ENCODE measurements at regions not wholly inside any gene's neighbourhood (a gene's known extent, or its start where the extent isn't known, plus 50 kb on each side); places are given as distances from the start of the nearest gene placed in this dataset.

DNA sequence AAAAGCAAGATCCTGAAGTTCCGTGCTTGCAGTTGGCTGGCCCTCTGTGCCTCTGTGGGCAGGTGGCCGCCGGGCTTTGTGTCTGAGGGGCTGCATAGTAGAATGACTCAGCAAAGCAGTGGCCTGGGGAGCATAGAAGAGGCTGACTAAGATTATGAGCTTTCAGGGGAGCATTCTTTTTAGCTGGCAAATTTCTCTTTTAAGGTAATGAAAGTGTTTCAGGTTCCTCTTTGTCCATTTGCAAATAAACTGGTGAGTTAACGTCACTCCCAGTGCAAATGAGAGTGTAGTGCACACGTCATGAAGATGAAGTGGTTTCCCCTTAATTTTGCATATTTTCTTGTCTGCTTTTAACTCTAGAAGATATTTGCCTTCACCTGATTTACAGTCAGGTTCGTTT is 98.6 kb downstream of the BCL2L11 start:
- DNase-seq (ENCODE audit: low read depth) = no peak

DNA sequence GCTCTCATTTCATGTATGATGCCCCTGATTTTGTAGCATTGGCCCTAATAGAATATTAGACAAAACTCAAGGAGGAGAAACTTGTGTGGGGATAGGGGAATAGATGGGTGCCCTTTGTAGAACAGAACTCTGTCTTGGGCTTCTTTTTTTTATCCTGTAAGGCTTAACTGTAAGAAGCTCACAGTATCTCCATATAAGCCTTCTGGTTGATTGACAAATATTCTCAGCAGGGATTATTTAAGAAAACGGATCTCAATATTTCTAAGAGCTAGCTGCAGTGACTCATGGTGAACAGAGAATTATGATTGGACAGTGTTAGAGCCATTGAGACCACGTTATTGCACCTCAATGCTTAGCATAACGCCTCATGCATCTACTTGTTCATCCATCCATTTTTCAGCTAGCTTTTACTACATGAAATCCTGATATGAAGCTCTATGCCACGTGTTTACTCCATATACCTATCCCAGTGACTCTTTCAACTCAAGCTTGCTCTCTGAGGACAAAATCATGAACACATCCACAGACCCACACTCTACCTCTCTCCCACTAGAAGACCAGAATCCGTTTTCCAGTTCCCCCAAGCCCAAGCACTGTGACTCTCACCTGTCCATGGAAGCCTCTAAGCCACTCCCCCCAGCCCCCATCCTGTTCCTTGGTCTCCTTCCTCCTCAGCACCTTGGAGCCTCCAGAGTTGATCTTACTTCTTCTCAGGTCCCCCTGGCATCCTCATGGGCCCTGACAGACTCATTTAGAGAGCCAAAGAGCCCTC is 99.2 kb downstream of the BCL2L11 start:
- DNase-seq (ENCODE audit: low read depth) = no peak

DNA sequence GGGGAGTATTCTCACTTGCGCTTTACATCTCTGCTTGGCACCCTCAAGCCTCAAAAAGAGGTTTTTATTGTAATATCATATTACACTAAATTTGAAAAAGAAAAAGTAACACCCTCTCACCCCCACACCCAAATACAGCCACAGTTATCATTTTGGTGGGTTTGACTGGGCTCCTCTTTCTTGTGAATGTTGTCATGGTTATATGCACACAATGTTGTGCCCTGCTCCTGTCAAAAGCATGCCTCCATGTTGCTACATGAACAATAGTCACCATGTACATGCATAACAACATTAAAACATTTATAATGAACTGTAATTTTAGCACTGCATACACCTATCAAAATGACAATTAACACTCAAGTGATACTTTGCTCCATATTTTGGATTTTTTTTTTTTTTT is 100.2 kb downstream of the BCL2L11 start:
- DNase-seq (ENCODE audit: low read depth) = no peak

DNA sequence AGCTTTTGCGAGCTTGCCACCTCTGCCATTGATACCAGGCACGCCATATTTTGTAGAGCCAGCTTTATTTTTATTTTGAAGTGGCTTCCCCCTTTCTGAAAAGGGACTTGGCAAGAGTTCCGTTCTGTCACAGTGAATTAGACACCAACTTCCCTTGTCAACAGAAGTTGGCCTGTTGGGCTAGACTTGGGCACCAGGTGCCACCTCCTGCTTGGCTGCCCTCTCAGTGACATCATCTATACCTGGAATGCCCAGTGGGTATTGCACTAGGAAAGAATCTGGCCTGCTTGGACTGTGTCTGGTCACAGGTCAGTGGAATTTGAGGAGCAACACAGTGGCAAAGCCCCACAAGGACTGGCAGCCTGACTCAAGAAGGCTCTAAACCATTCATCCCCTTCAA is 101.0 kb downstream of the BCL2L11 start:
- DNase-seq (ENCODE audit: low read depth) = no peak

DNA sequence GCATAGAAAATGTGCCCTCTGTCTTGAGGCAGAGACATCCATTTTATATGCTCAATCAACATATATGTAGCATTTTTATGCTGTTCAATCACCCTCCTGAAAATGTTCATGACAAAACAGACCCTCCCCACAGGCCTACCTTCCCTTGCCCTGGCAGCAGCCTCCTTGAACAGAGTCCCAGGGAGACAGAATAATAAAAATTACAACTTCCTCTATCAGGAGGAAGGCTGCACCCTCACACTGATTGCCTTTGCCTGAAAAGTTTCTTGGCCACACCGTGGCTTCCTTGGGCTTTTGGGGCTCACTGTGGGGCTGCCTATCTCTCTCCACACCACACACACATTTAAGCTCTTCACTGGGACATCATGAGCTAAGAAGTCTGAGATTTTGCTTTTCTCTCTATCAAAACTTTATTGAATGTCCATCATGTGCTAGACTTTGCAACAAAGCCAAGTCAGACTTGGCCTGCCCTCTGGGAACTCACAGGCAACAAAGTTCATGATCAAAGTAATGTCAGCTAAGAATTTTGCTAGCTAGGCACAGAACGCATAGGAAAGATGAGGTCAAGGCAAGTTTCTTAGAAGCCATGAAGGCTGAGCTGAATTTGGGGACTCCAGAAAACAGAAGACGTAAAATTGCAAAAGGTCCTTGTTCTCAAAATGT is 101.6 kb downstream of the BCL2L11 start:
- no peak for DNase-seq (ENCODE audit: low read depth)

DNA sequence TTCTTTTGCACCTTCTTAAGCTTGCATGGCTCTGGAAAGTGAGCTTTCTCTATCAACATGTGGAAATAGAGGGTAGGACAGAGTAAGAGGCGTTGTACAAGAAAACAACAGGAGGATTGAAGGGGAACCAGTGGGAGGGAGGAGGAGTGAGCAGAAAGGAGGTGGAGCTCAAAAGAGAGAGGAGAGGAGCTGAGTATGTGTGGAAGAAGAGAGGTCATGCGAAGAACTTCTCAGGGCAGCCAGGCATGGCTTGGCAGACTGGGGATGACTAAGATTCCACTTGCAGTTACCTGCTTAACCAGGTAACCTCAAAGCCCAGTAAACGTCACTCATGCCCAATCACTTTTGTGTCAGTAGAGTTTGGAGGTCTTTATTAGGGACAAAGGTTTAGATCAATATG is 105.1 kb downstream of the BCL2L11 start:
- DNase-seq (ENCODE audit: low read depth) = no peak

DNA sequence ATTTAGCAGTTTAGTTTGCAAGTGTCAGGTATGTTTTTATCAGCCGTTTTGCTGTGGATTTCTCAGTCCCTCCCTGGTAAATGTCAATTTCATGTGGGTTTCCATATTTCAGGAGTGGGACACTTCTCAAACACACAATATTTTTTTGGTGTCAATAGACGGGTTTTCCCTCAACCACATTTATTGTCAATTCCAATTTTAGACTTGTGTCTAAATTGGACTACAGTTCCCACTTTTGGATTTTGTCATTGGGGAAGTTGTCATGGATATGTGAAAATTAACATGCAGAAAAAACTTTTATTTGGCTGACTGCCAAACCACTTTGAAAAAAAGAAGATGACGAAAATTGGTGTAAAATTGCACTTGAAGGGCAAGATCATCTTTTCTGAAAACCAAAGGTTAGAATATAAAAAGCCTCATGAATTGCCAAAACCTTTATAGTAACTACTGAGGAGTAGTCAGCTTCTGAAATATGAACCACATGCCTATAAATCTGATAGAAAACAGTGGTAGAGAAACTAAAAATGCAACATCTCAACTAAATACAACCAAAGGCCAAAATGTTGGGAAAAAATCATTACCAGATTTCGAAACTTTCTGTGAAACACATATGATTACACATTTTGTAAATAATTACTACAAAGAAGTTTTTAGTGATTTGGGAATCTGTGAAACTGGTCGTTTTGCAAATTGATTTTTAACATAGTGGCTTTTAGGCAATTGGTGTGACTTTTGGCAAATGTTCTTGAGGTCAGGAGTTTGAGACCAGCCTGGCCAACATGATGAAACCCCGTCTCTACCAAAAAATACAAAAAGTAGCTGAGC is 106.4 kb downstream of the BCL2L11 start:
- no peak for DNase-seq (ENCODE audit: low read depth)

DNA sequence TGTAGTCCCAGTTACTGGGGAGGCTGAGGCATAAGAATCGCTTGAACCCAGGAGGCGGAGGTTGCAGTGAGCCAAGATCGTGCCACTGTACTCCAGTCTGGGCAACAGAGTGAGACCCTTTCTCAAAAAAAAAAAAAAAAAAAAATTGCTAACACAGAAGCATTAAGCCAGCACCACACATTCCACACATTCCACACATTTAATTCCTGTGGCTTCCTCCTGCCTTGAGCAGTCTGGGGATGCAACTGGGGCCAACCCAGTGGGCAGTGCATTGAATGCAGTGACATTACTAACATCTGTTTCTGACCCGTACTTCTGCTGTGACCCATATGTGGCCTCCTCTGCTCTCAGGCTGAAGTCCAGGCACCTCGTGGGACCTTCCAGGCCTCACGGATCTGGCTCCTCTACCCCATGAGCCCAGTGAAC is 107.0 kb downstream of the BCL2L11 start:
- no peak for DNase-seq (ENCODE audit: low read depth)

DNA sequence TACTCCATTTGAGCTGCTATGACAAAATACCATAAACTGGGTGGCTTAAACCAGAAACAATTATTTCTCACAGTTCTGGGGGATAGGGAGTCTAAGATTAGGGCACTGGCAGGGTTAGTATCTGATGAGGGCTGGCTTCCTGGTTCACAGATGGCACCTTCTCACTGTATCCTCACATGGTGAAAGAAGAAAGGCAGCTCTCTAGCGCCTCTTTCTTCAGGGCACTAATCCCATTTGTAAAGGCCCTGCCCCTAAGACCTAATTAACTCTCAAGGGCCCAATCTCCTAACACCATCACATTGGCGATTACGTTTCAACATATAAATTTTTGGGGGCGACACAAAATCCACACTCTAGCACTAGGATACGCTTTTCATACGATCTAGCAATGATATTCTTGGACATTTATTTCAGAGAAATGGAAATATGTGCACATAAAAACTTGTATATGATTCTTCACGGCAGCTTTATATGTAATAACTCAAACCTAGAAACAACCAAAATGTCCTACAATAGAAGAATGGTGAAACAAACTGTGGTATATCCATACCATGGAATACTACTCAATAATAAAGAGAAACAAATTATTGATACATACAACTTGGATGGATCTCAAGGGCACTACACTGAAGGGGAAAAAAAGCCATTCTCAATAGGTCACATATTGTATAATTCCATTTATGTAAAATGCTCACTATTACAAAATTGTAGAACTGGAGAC is 111.0 kb downstream of the BCL2L11 start:
- no peak for DNase-seq (ENCODE audit: low read depth)

DNA sequence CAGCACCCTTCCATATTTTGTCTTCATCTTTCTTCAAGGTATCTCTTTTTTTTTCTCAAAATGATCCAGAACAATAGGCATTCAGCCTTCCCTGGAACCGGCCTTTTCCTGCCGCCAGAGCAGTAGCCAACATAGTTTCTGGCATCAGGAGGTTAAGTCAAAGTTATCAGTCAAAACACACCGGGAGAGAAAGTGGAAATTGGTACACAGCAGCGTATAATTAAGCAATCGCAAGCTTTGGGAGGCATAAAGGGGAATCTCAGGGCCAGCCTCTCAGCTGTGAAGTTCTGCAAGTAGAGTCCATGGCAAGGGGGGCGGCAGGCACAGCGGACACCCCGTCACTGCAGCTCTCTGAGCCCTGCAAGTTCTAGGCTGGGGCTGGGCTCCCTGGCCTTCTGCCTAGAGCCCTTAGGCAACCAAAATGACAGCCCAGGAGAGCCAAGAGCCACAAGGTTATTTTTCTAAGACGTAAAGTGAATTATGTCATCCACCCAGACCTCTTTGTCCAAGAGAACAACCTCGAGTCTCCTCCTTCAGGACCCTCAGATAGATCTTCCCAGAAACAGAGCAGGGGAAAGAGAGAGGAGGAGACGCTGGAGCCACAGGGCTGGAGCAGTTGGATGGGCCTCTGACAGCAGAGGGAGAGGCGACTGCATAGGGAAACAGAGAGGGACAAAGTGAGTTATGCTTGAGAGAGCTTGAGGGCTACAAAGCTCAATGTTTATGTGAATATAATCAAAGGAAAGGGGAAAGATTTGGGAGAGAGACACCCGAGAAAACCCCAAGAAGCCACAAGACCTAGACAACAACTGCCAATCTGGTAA is 114.7 kb downstream of the BCL2L11 start:
- no peak for DNase-seq (ENCODE audit: low read depth)

DNA sequence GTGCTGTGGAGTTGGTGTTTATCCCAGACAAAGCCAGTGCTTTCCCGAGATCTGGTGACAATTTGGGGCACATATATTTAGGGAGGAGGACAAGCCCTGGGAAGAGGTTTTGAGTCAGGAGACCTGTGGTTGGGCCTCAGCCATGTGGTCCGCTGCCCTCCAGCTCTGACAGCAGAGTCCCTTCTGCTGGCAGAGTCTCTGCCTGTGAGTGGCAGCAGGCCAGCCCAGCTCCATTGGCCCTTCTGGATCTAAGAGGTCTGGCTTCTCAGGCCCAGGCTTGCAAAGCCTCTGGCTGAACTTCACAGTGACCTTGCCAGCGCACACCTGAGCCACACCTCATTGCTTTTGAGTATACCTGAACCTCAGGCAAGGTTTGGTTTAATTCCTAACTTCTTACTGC is 115.3 kb downstream of the BCL2L11 start:
- DNase-seq (ENCODE audit: low read depth) = no peak

DNA sequence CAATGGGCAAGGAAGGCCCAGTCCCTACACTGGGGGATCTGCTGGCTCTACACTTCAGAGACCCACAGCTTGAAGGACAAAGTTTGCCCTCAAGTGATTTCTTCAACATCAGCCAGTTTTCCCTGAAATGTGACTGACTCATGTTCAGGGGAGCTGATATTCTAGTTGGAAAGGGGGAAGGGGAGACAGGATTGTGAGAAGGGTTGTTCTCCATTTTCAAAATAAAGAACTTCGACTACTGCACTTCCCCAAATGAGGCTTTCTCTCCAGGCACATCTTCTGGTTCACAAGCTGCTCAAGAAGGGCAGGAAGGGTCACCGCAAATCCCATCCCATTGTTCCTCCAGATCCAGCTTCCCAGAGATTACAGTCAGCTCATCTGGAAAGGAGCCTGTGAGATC is 117.6 kb downstream of the BCL2L11 start:
- no peak for DNase-seq (ENCODE audit: low read depth)

DNA sequence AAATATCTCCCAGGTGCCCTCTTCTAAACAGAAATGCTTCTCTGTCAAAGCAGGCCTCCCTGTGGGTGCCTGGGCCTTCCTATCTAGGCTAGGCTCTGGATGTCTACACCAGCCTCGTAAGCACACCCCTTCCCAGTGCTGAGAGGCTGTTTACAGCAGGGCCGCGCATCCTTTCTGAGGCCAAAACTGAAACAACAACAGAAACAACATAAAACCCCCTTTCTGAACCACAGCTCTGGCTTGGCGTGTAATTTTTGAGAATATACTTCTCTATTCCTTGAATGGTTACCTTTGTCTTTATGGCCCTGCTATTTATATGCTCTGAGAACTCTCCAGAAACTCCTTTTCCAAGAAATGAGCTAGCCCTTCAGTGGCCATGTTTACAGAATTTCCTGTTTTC is 118.4 kb downstream of the BCL2L11 start:
- DNase-seq (ENCODE audit: low read depth) = no peak

DNA sequence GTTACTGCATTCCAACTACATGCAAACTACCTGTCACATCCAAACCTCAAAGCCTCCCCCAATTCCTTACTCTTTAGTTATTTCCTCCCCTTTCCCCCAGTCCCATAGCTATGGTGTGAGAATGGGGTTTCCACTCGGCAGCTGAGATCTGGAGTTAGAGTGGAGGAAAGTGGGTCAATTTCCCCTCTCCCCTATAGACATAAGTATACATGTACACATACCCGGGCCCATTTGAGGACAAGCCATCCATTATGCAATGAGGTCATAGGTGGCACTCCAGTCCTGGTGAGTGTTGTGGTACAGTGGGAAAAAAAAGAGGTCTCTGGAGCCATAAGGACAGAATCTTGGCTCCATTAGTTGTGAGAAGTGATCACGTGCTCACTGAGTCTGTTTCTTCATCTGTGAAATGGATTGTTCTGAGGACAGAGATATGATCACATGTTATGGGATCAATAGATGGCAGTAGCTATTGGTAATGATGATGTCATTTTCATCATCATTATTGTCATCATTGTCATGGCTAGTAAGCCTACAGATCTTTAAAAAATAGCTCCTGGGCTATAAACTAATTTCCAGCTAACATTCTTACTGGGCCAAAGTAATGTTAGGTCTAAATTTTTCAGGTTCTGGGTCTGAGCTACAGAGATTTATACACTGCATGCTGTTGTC is 119.0 kb downstream of the BCL2L11 start:
- DNase-seq (ENCODE audit: low read depth) = no peak

DNA sequence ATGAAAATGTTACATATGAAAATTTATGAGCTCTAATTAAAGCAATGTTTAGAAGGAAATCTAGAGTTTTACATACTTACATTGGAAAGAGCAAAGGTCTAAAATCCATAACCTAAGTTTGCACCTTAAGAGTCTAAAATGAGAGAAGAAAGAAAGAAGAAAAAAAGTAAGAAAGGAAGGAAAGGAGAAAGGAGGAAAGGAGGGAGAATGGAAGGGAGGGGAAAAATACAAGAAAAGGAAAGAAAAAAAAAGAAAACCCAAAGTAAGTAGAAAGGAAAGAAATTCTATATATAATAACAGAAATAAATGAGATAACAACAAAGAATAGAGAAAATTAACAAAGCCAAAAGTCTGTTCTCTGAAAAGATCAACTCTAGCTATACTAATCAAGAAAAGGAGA is 122.6 kb downstream of the BCL2L11 start:
- no peak for DNase-seq (ENCODE audit: low read depth)

DNA sequence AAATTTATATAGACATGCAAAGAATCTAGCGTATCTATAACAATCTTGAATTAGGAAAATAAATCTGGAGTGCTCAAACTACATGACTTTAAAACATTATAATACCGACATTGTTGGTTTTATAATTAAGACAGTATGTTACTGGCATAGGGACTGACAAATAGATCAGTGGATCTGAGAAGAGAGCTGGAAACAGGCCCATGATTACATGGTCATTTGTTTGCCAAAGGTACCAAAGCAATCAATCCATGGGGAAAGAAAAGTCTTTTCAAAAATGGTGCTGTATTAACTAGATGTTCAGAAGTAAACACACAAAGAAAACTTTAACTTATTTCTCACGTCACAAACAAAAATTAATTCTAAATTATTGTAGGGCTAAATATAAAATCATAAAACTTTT is 124.2 kb downstream of the BCL2L11 start:
- no peak for DNase-seq (ENCODE audit: low read depth)

DNA sequence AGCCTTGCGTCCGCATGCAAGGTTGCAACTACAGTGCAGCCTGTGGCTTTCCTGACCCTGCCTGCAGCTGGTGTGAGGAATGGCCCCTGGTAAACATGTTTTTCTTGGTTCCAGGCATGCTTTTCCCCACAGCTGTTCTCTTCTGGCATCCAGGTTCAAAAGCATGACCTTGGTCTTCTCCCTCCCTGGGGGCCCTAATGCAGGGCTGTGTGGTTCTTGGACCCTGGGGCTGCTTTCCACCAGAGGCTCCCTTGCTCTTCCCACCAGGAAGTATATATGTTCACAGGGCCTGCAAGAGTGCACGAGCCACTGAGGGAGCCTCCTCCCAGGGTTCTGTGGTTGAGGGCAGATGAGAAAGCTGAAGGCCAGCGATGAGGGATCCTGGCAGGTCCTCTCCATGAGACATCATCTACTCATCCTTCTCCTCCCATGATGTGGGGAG is 125.9 kb downstream of the BCL2L11 start:
- no peak for DNase-seq (ENCODE audit: low read depth)

DNA sequence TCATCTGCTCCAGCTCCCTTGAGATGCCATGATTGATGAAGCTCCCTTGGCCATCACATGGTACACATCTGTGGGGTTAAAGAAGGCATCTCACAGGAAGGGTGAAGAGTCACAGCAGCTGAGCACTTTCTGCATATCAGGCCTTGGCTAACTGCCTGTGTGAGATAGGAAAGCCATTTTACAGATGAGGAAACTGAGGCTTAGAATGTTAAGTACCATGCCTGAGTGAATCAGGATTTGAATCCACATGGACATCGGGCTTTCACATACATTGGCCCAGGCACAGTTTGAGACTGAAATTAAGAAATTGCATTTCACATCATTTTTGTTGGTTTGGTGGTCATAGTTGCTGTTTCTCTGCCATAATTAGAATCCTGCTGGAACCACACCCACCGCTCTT is 126.8 kb downstream of the BCL2L11 start:
- DNase-seq (ENCODE audit: low read depth) = no peak

DNA sequence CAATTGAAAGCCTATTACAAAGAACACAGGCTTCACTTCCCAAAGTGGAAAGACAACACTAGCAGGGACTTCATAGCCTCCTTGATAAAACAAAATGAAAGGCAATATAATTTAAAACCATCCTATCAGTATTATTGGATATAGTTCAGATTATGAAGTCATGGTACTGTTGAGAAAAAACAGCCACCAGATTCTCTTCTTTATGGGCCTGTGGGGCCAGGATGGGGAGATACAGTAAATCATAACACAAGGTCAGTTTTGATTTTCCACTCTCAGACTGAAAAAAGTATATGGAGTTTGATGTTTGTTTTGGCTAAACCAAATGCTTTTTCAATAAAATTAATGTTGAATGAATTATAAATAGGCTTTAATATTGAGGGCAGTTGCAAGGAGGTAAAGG is 129.1 kb downstream of the BCL2L11 start:
- no peak for DNase-seq (ENCODE audit: low read depth)

DNA sequence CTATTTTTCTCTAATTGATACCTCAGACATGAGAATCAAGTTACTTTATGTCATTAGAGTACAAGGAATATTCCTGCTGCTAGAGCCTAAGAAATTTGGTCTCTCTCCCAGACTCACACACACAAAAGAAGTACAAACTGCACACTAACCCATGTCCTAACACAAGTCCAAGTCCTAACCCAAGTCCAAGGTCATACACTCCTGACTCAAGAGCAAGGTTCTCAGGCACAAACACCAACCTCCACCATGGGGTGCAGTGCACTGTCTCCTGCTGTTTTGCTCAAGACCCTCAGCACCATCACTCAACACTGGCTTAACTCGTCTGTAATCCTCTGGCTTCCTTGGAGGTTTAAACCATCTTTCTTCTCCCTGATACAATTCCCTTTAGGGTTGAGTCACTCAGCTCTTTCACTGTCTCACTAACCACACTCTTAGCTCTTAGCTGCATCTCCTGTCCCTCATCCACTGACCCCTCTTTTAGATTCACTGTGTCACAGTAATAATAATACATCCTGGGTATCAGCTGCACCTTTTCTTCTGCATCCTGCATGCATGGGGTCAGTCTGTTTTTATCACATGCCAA is 129.8 kb downstream of the BCL2L11 start:
- DNase-seq (ENCODE audit: low read depth) = no peak

All from activated T-cell treated with anti-CD3 and anti-CD28 coated beads for 48 hours (primary cell).